HCT116 (cell line): ENCODE measurements at regions not wholly inside any gene's neighbourhood (a gene's known extent, or its start where the extent isn't known, plus 50 kb on each side); places are given as distances from the start of the nearest gene placed in this dataset.
"Not testable (repeated sequence)": the region's sequence is repeated elsewhere in the genome, so short reads cannot be mapped to it uniquely, and the experiment has no call there.

ENCODE experiments used
- ATAC-seq: fragments of 200-7000 bp; cut with Tn5 transposase; 2 replicates; pipeline ENCODE4 v1.9.1; 2020; ENCODE audit warnings: mild to moderate bottlenecking, moderate library complexity
- BruUV-seq: library from RNA; stranded (reverse); fragments of 400-500 nt; replicated peaks from 2 replicates; lab custom pipeline; 2021; lab: Mats Ljungman, UMichigan
- CTCF ChIA-PET: fragments of 300-600 bp; sonication (Branson Sonifier 250); formaldehyde crosslinking; loops from one replicate; lab custom pipeline; 2021; ENCODE audit warnings: antibody characterized with exemption; lab: Charles Lee
- POLR2A ChIA-PET: fragments of 300-600, 350-600 bp; sonication (Branson Sonifier 250); formaldehyde crosslinking; loops from one replicate; lab custom pipeline; 2021; ENCODE audit warnings: antibody characterized with exemption; lab: Charles Lee
- RAD21 ChIA-PET, 2 experiments: fragments of 300-600 bp; sonication (Branson Sonifier 250); formaldehyde crosslinking; loops; one replicate each; lab custom pipeline; 2023; ENCODE audit warnings: low total read pairs in 2 of 2; ENCODE audit not compliant: uncharacterized antibody in 2 of 2, unreplicated experiment in 2 of 2, low non-redundant PET in 1 of 2; lab: Charles Lee
- DNase-seq: peaks from one replicate; pipeline ENCODE4 v3.0.0-alpha.2; 2010; ENCODE audit warnings: low read depth, low spot score
- H2AFZ ChIP-seq: fragments of 200-600 bp; shearing (Covaris generic), sonication (generic); 2 replicates; pipeline ENCODE4 v1.6.1; 2017; ENCODE audit warnings: low read depth, mixed run types, mixed read lengths, antibody characterized with exemption, low read length; ENCODE audit not compliant: poor library complexity, severe bottlenecking
- H3K27ac ChIP-seq: 2 replicates; pipeline ENCODE4 v1.5.1; 2012; ENCODE audit warnings: low read depth, low read length
- H3K27me3 ChIP-seq: fragments of 200-600 bp; sonication (generic); 2 replicates; pipeline ENCODE4 v1.6.1; 2016; ENCODE audit warnings: mixed run types, low read length, mixed read lengths; ENCODE audit not compliant: insufficient read depth
- H3K36me3 ChIP-seq, 2 experiments: fragments of 200-500 bp in 1 of 2; fragments of 200-600 bp in 1 of 2; sonication (Bioruptor generic) in 1 of 2; sonication (generic) in 1 of 2; 2 replicates each; pipeline versions ENCODE4 v1.5.1 to v1.6.1; 2014 to 2016; ENCODE audit warnings: low read length in 2 of 2, inconsistent platforms in 1 of 2, mixed read lengths in 1 of 2, mixed run types in 1 of 2; ENCODE audit not compliant: insufficient read depth in 2 of 2, control insufficient read depth in 1 of 2
- H3K4me1 ChIP-seq, 2 experiments: fragments of 200-600 bp in 1 of 2; sonication (generic) in 1 of 2; 2 replicates each; pipeline versions ENCODE4 v1.5.1 to v1.6.1; 2012 to 2017; ENCODE audit warnings: low read length in 2 of 2, inconsistent platforms in 1 of 2, mild to moderate bottlenecking in 1 of 2, mixed read lengths in 1 of 2, mixed run types in 1 of 2, moderate library complexity in 1 of 2; ENCODE audit not compliant: insufficient read depth in 2 of 2, control insufficient read depth in 1 of 2
- H3K4me2 ChIP-seq: fragments of 200-600 bp; sonication (generic); 2 replicates; pipeline ENCODE4 v1.6.1; 2017; ENCODE audit warnings: mixed run types, low read length, mixed read lengths
- H3K4me3 ChIP-seq, 2 experiments: fragments of 200-600 bp in 1 of 2; sonication (generic) in 1 of 2; replicated peaks in 1 of 2; 2 replicates each; pipeline ENCODE4 v1.5.1; 2011 to 2016; ENCODE audit warnings: low read length in 2 of 2, control low read depth in 1 of 2, low read depth in 1 of 2, mild to moderate bottlenecking in 1 of 2, mixed read lengths in 1 of 2, mixed run types in 1 of 2
- H3K79me2 ChIP-seq: fragments of 200-600 bp; sonication (generic); 2 replicates; pipeline ENCODE4 v1.6.1; 2017; ENCODE audit warnings: mild to moderate bottlenecking, mixed run types, low read length, moderate library complexity, mixed read lengths; ENCODE audit not compliant: insufficient read depth
- H3K9ac ChIP-seq: fragments of 200-600 bp; sonication (generic); 2 replicates; pipeline ENCODE4 v1.6.1; 2016; ENCODE audit warnings: low read length, mixed read lengths
- H3K9me2 ChIP-seq: fragments of 200-600 bp; sonication (generic), shearing (Covaris generic); 2 replicates; pipeline ENCODE4 v1.6.1; 2017; ENCODE audit warnings: mixed run types, mild to moderate bottlenecking, moderate library complexity; ENCODE audit not compliant: insufficient read depth
- H3K9me3 ChIP-seq, 2 experiments: fragments of 200-500 bp in 1 of 2; fragments of 200-600 bp in 1 of 2; sonication (Bioruptor generic) in 1 of 2; sonication (generic) in 1 of 2; 2 replicates each; pipeline ENCODE4 v1.6.1; 2014 to 2017; ENCODE audit warnings: low read length in 2 of 2, mixed read lengths in 2 of 2, inconsistent platforms in 1 of 2, low read depth in 1 of 2, mild to moderate bottlenecking in 1 of 2, mixed run types in 1 of 2, moderate library complexity in 1 of 2; ENCODE audit not compliant: control insufficient read depth in 1 of 2, insufficient read depth in 1 of 2
- H4K20me1 ChIP-seq: fragments of 200-600 bp; sonication (generic), shearing (Covaris generic); 2 replicates; pipeline ENCODE4 v1.6.1; 2017; ENCODE audit warnings: mixed run types, mild to moderate bottlenecking, moderate library complexity; ENCODE audit not compliant: insufficient read depth
- intact Hi-C: fragments of 100-400 bp; cut with micrococcal nuclease; formaldehyde crosslinking; loops from 2 replicates; pipeline ENCODE4 v1.10.0; 2022

- H3K4me1 ChIP-seq, RAD21 ChIA-PET, ATAC-seq, CTCF ChIA-PET, DNase-seq, H3K27ac ChIP-seq, H4K20me1 ChIP-seq, H3K9ac ChIP-seq, H3K4me3 ChIP-seq, H3K36me3 ChIP-seq, H3K9me2 ChIP-seq, H3K79me2 ChIP-seq, intact Hi-C loops, H3K9me3 ChIP-seq, POLR2A ChIA-PET, H2AFZ ChIP-seq, H3K4me2 ChIP-seq, BruUV-seq, H3K27me3 ChIP-seq: not testable (repeated sequence)
Observed at GRCh38 chr10:46774366-46774765, 136.9 kb upstream of the PTPN20 start.

- DNase-seq, H3K79me2 ChIP-seq, RAD21 ChIA-PET, intact Hi-C loops, CTCF ChIA-PET, H3K4me3 ChIP-seq, H4K20me1 ChIP-seq, H3K4me1 ChIP-seq, H3K27ac ChIP-seq, H3K9me2 ChIP-seq, H3K36me3 ChIP-seq, H3K27me3 ChIP-seq, H2AFZ ChIP-seq, BruUV-seq, H3K4me2 ChIP-seq, POLR2A ChIA-PET, H3K9me3 ChIP-seq, H3K9ac ChIP-seq, ATAC-seq: not testable (repeated sequence)
Observed at GRCh38 chr10:46774945-46775667, 136.1 kb upstream of the PTPN20 start.

DNA sequence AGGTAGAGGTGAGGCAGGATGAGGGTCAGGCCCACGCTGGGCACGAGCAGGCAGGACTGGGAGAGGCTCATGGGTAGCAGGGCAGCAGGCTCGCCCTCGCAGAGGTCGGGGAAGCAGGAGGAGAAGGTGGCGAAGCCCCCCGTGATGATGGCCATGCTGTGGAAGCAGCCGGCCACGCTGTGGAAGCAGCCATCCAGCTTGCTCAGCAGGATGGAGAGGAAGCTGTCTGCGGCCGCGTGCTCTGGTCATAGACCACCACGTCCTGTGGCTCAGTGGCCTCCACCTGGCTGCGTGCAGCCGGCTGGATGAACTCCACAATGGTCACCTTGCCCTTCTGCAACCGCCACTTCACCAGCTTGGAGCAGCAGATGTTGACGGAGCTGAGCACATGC is 135.6 kb upstream of the PTPN20 start:
- H3K4me1 ChIP-seq, H3K79me2 ChIP-seq, H3K4me2 ChIP-seq, H4K20me1 ChIP-seq, DNase-seq, H3K9ac ChIP-seq, H3K27me3 ChIP-seq, BruUV-seq, CTCF ChIA-PET, POLR2A ChIA-PET, ATAC-seq, RAD21 ChIA-PET, H3K27ac ChIP-seq, H3K9me3 ChIP-seq, H3K4me3 ChIP-seq, intact Hi-C loops, H2AFZ ChIP-seq, H3K9me2 ChIP-seq, H3K36me3 ChIP-seq: not testable (repeated sequence)

DNA sequence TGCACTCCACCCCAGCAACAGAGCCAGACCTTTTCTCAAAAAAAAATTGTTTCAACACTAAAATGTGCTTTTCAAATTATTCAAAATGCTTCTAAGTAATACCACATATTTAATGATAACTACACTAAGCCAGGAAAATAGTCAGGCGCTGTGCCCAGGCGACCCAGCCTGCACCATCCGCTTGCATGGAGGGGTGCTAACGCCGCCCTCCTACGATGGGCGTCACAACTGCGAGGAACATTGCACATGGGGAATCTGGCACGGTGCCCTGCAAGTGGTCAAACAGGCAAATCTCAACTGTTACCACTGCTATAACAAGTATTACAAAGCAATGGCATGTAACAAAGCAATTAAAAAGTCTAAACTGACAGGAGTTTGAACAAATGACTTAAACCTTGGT is 131.7 kb upstream of the PTPN20 start:
- DNase-seq, H3K4me3 ChIP-seq, intact Hi-C loops, H3K4me1 ChIP-seq, RAD21 ChIA-PET, H3K79me2 ChIP-seq, H3K4me2 ChIP-seq, CTCF ChIA-PET, ATAC-seq, H3K27me3 ChIP-seq, BruUV-seq, H2AFZ ChIP-seq, H3K9me3 ChIP-seq, H3K9ac ChIP-seq, H3K9me2 ChIP-seq, H3K36me3 ChIP-seq, POLR2A ChIA-PET, H3K27ac ChIP-seq, H4K20me1 ChIP-seq: not testable (repeated sequence)
